Ovary (tissue), 3 donors: ENCODE measurements at regions not wholly inside any gene's neighbourhood (a gene's known extent, or its start where the extent isn't known, plus 50 kb on each side); places are given as distances from the start of the nearest gene placed in this dataset.

Experiments used
- CTCF ChIP-seq, 3 donors: fragments of 450-650 bp in 2 of 3; fragments of 200-600 bp in 1 of 3; IDR thresholded peaks; one replicate each; pipeline versions ENCODE4 v1.5.1 to v1.8.0; 2016 to 2022; ENCODE audit warnings: antibody characterized with exemption in 3 of 3, mild to moderate bottlenecking in 1 of 3
- EP300 ChIP-seq: sonication (generic); formaldehyde crosslinking; IDR thresholded peaks from one replicate; pipeline ENCODE4 v1.6.1; 2017; ENCODE audit warnings: antibody characterized with exemption
- POLR2A ChIP-seq: fragments of 450-650 bp; IDR thresholded peaks from one replicate; pipeline ENCODE4 v1.6.1; 2017; ENCODE audit warnings: antibody characterized with exemption, mild to moderate bottlenecking, moderate library complexity
- donor health status: DM: no; HTN: no; CAD: no.

- TF ChIP-seq CTCF (IDR thresholded peaks at IDR 0.05) = no peak
- no peak for TF ChIP-seq POLR2A
- no peak for TF ChIP-seq EP300
These were observed 424.2 kb downstream of the FGF13 start for GRCh38 chrX:138287205-138287877.
